ENCODE measurements at regions not wholly inside any gene's neighbourhood (a gene's known extent, or its start where the extent isn't known, plus 50 kb on each side); places are given as distances from the start of the nearest gene placed in this dataset.

DNA sequence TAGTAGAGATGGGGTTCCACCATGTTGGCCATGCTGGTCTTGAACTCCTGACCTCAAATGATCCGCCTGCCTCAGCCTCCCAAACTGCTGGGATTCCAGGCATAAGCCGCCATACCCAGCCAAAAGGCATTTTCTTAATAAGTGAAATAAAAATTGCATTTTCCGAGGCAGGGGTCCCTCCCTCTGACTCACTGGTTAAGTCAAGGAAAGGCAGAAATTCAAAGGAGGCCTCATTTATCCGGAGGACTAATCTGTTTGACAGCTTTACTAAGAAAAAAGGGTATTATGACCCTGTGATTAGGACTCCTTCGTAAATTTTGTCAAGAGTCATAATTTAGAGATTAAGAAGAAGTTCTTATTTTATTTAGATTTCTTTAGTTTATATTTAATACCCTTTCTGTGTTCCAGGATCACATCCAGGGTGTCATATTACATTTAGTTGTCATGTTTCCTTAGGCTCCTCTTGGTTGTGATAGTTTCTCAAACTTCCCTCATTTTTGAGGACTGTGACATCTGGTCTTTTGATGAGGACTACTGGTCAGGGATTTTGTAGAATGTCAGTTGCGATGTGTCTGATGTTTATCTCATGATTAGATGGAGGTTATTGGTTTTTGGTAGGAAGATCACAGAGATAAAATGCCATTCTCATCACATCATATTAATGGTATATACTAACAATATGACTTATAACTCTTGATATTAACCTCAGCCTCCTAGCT, 753.7 kb upstream of the AMOT start:
- TF ChIP-seq, protein P1, sequence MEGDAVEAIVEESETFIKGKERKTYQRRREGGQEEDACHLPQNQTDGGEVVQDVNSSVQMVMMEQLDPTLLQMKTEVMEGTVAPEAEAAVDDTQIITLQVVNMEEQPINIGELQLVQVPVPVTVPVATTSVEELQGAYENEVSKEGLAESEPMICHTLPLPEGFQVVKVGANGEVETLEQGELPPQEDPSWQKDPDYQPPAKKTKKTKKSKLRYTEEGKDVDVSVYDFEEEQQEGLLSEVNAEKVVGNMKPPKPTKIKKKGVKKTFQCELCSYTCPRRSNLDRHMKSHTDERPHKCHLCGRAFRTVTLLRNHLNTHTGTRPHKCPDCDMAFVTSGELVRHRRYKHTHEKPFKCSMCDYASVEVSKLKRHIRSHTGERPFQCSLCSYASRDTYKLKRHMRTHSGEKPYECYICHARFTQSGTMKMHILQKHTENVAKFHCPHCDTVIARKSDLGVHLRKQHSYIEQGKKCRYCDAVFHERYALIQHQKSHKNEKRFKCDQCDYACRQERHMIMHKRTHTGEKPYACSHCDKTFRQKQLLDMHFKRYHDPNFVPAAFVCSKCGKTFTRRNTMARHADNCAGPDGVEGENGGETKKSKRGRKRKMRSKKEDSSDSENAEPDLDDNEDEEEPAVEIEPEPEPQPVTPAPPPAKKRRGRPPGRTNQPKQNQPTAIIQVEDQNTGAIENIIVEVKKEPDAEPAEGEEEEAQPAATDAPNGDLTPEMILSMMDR (IDR thresholded peaks at IDR 0.05) = no peak
- TF ChIP-seq POLR2A (IDR thresholded peaks at IDR 0.05) = no peak
